GM21529 (cell line): ENCODE measurements at regions not wholly inside any gene's neighbourhood (a gene's known extent, or its start where the extent isn't known, plus 50 kb on each side); places are given as distances from the start of the nearest gene placed in this dataset.
"Not testable (repeated sequence)": the region's sequence is repeated elsewhere in the genome, so short reads cannot be mapped to it uniquely, and the experiment has no call there.

ENCODE experiments used
- ATAC-seq: cut with Tn5 transposase; IDR thresholded peaks from one replicate; pipeline ENCODE4 v1.9.1; 2021; ENCODE audit not compliant: unreplicated experiment

- no peak for ATAC-seq
Measured at GRCh38 chr4:115515366-115515765, 401.9 kb upstream of the NDST4 start.

- ATAC-seq = no peak
Measured at GRCh38 chr4:115514675-115515074, 401.3 kb upstream of the NDST4 start.

GRCh38 chr4:115505326-115505725, 391.9 kb upstream of the NDST4 start:
- ATAC-seq = no peak

- ATAC-seq = no peak
Measured at GRCh38 chr4:115501656-115502055, 388.2 kb upstream of the NDST4 start.

GRCh38 chr4:115493770-115494169, 380.4 kb upstream of the NDST4 start:
- not testable (repeated sequence) for ATAC-seq

GRCh38 chr4:115491686-115492085, 378.3 kb upstream of the NDST4 start:
- ATAC-seq = no peak

GRCh38 chr4:115489279-115489678, 375.9 kb upstream of the NDST4 start:
- ATAC-seq = no peak

- ATAC-seq = no peak
Measured at GRCh38 chr4:115485402-115485801, 372.0 kb upstream of the NDST4 start.

GRCh38 chr4:115484479-115484878, 371.1 kb upstream of the NDST4 start:
- no peak for ATAC-seq

- ATAC-seq = no peak
Measured at GRCh38 chr4:115470763-115471162, 357.3 kb upstream of the NDST4 start.

- ATAC-seq = not testable (repeated sequence)
Measured at GRCh38 chr4:115459301-115459700, 345.9 kb upstream of the NDST4 start.

- ATAC-seq = no peak
Measured at GRCh38 chr4:115456231-115456630, 342.8 kb upstream of the NDST4 start.

- ATAC-seq = no peak
Measured at GRCh38 chr4:115454228-115454627, 340.8 kb upstream of the NDST4 start.

- no peak for ATAC-seq
Measured at GRCh38 chr4:115453416-115453815, 340.0 kb upstream of the NDST4 start.

GRCh38 chr4:115452229-115452628, 338.8 kb upstream of the NDST4 start:
- not testable (repeated sequence) for ATAC-seq

- no peak for ATAC-seq
Measured at GRCh38 chr4:115437739-115438138, 324.3 kb upstream of the NDST4 start.

GRCh38 chr4:115433491-115433890, 320.1 kb upstream of the NDST4 start:
- ATAC-seq = no peak

- no peak for ATAC-seq
Measured at GRCh38 chr4:115430024-115430423, 316.6 kb upstream of the NDST4 start.

- no peak for ATAC-seq
Measured at GRCh38 chr4:115428455-115428854, 315.0 kb upstream of the NDST4 start.

- no peak for ATAC-seq
Measured at GRCh38 chr4:115424852-115425251, 311.4 kb upstream of the NDST4 start.

- ATAC-seq = no peak
Measured at GRCh38 chr4:115418635-115419396, 305.4 kb upstream of the NDST4 start.

- no peak for ATAC-seq
Measured at GRCh38 chr4:115396034-115396433, 282.6 kb upstream of the NDST4 start.

GRCh38 chr4:115376866-115377265, 263.4 kb upstream of the NDST4 start:
- ATAC-seq = no peak
